GM20431 (cell line): ENCODE measurements at regions not wholly inside any gene's neighbourhood (a gene's known extent, or its start where the extent isn't known, plus 50 kb on each side); places are given as distances from the start of the nearest gene placed in this dataset.

Experiments
- in situ Hi-C: fragments of 300-500 bp; cut with MseI, MboI; formaldehyde crosslinking; loops from one replicate; pipeline ENCODE4 v1.15.0; 2020; ENCODE audit warnings: low sequenced_read_pairs; ENCODE audit not compliant: unreplicated experiment

- in situ Hi-C loops, result no loop called here
These were observed 592.7 kb downstream of the USP25 start for GRCh38 chr21:16322454-16322853.

- in situ Hi-C loops, result no loop called here
These were observed 593.8 kb downstream of the USP25 start for GRCh38 chr21:16323596-16323995.

GRCh38 chr21:16324630-16325029 is 594.8 kb downstream of the USP25 start:
- in situ Hi-C loops, result loop anchor here (25.0 kb wide), 1 partner anchor 237 kb away; no protein-coding TSS in a partner anchor

DNA sequence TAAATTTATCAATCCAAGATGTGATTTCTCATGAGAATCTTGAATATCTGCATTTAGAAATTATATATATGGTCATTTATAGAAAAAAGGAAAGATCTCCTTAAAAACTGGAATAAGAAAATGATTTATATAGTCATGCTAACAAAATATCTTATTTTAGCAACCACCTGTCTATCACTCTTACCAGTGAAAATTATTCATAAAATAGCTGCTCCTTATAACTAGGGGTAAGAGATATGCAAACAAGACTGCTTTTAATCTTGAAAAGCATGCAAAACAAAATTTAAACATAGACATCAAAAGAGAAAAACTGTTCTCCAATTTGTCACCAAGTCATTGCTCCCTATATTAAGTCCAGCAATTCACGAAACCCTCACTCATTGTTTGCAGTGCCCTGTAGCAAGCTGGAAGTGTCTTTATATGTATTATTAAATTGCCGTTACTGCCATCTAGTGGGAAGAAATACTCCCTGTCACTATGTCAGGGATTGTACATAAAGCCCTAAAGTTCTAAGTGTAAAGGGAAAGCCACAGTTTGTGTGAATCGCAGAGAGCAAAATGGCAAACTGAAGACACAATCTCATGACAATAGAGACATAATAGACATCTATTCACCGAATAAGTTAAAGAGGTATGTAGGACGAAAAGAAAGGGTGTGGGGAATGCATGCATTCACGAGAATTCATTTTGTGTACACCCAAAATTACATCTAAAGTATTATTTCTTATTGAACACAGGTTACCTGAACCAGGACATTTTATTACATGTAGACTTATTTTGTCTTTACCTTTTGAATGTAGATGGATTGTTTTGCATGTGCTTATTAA is 600.5 kb downstream of the USP25 start:
- in situ Hi-C loops, result loop anchor here (25.0 kb wide), 1 partner anchor 243 kb away; no protein-coding TSS in a partner anchor

GRCh38 chr21:16330908-16331268 is 601.1 kb downstream of the USP25 start:
- in situ Hi-C loops, result loop anchor here (25.0 kb wide), 1 partner anchor 244 kb away; no protein-coding TSS in a partner anchor

DNA sequence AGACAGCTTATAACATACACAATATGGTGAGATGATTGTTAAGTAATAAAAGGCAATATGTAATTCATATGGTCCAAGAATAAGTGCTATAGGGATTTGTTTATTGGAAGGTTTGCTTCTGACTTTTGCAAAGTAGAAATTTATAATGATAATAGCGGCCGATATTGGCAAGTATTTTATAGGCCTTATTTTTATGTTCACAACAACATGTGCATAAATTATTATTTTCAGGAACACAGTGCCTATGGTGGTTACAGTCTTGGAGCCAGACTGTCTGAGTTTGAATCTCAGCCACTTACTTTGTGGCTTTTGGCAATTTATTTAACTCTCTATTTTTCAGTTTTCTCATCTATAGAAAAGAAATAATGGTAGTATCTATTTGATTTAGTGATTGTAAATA is 607.5 kb downstream of the USP25 start:
- in situ Hi-C loops, result loop anchor here (25.0 kb wide), 1 partner anchor 250 kb away; no protein-coding TSS in a partner anchor

DNA sequence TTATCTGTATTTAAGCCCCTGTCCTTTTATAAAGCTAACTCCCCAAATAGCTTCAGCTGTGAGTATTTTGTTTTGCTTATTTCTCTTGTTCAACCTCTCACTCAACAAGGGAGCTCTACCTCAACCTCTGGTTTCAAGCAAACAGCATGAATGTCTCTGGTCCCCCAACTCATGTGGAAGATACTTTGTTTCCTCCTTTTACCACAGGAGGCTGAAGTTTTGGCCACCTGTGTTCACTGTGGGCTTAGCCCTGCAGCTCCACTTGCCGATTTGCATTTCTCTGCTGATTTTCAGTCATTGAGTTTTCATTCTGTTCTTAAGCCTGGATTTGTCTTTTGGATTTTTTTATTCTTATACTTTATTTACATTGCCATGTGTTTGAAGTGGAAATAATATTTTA is 613.1 kb downstream of the USP25 start:
- in situ Hi-C loops, result loop anchor here (25.0 kb wide), 1 partner anchor 256 kb away; no protein-coding TSS in a partner anchor

DNA sequence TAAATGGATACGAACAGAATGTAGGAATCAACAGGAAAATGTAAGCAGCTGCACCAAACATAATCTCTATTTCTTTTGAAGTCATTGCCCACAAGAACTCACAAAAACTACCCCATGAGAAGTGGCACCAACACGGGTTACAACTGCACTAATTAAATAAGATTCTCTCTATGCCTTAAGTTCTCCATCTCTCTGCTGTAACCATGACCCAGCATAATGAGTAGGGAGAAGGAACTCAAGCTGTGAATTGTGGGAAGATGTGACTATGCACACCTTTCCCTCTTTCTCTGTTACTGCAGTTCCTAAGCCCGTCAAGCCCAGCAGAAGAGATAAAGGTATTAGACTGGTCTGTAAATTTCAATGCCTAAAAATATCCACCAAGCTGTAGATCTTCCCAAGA is 614.0 kb downstream of the USP25 start:
- in situ Hi-C loops, result loop anchor here (25.0 kb wide), 1 partner anchor 256 kb away; no protein-coding TSS in a partner anchor

DNA sequence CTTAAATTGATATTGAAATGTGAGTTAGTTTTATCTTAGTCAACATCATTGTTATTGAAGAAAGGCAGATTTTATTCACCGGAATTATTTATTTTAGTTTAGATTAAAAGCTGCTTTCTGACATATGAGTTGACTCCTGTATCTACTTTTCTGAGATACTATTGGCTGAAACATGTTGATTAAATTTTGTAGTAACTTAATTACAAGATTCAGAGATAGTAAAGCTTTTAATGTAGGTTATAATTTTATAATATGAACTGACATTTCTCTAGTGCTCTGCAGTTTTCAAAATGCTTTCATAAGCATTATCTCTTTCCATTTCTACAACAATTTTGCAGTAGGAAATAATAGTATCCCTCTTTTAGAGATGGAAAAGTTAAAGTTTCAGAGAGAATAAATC is 616.0 kb downstream of the USP25 start:
- in situ Hi-C loops, result loop anchor here (25.0 kb wide), 1 partner anchor 258 kb away; no protein-coding TSS in a partner anchor

GRCh38 chr21:16347223-16347622 is 617.4 kb downstream of the USP25 start:
- in situ Hi-C loops, result loop anchor here (25.0 kb wide), 1 partner anchor 260 kb away; no protein-coding TSS in a partner anchor

DNA sequence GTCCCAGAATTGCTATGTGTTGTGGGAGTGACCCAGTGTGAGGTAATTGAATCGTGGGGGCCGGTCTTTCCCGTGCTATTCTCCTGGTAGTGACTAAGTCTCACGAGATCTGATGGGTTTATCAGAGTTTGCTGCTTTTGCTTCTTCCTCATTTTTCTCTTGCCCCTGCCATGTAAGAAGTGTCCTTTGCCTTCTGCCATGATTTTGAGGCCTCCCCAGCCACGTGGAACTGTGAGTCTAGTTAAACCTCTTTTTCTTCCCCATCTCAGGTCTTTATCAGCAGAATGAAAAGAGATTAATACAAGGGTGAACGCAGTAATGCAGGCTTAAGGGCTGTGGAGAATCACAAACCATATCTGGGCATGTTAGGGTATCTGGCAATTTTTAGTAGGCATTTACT is 624.0 kb downstream of the USP25 start:
- in situ Hi-C loops, result no loop called here

DNA sequence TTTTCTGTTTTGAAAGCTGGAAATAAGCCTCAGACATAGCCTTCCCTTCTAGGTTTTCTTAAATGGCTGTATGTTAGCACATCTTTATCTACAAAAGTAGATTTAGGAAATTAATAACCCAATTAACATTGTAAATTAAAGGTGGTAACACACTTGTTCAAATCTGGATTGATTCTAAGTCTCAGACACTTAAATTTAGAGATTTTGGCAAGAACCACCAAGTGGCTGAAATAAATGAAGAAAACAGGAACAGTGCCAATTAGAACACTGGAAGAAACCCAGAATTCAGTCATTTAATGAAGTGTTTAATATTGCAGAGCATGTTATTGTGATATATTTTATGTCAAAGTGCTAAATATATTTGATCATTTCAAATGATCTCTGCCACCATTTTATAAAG is 628.2 kb downstream of the USP25 start:
- in situ Hi-C loops, result no loop called here

DNA sequence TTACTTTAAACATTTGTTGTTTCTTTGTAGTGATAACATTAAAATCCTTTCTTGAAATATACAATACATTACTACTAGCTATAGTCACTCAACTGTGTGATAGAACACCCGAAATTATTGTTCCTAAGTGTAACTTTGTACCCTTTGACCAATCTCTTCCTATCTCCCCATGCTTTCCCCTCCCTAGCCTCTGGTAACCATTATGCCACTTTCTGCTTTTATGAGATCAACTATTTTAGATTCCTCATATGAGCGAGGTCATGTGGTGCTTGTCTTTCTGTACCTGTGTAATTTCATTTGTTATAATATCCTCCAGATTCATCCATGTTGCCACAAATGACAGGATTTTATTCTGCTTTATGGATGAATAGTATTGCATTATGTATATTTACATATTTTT is 629.0 kb downstream of the USP25 start:
- in situ Hi-C loops, result no loop called here

GRCh38 chr21:16363100-16363499 is 633.3 kb downstream of the USP25 start:
- in situ Hi-C loops, result no loop called here

GRCh38 chr21:16363518-16363917 is 633.7 kb downstream of the USP25 start:
- in situ Hi-C loops, result no loop called here

DNA sequence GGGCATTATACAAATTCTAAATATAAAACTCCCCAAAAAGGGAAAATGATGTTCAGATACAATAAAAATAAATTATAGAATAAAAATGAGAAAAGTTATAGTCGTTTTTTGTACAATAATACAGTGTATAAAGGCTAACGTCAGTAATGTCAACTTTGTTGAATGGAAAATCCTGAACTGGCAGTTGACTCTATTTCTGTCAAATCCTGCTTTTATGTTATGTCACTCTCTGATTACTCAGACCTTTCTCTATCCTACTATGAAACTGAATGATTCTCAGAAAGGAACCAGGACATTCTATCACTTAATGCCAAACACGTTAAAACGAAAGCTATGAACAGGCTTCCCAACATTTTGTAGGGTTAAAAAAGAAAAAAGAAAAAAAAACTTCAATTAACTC is 636.4 kb downstream of the USP25 start:
- in situ Hi-C loops, result no loop called here

GRCh38 chr21:16367079-16367478 is 637.3 kb downstream of the USP25 start:
- in situ Hi-C loops, result no loop called here

DNA sequence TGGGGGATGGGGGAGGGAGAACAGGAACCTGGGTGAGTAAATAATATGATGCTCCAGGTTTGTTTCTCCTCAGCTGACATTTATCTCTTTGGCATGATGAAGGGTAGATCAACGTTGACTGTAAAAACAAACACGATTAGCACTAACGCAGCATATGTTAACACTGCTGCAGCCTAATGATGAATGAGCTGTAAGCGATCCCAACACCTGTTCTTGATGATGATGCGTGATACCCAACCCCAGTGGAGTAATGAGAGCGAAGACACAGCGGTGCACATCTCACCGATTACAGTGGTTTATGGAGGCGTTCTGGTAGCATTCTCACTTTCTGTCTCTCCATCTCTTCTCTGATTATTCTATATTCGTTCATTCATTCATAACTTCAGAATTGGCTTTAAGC is 640.4 kb downstream of the USP25 start:
- in situ Hi-C loops, result no loop called here

DNA sequence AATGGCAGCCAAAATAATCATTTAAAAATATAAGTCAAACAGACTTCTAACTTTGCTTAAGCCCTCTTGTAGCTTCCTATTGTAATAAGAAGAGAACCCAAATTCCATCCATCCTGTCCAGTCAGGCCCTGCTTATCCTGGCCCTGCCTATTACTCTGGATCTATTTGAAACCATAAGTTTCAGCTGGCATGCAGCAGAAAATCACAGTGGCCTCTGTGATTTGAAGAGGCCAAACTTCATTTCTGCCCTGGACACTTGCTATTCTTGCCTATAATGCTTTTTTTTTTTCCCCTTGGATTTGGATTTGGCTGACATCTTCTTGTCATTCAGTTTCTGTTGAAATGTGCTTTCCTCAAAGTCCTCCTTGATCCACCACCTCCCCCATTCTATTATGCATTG is 642.8 kb downstream of the USP25 start:
- in situ Hi-C loops, result no loop called here

DNA sequence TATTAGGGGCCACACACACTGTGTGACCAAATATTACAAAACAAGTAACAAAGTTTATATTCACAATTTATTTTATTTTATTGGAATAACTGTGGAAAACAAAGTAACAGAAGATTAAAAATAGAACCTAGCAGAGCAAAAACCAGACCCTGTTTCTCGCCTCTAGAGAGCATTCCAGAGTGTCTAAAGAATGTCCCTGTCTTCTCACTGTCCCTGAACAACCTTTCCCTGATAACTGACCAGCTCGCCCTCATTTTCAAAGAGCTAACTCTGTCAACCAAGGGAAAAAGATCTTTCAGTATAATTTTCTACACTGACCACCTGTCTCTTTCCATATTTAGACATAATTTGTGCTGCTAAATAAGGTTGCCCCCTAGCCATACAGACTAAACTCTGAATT is 646.9 kb downstream of the USP25 start:
- in situ Hi-C loops, result no loop called here

- in situ Hi-C loops, result no loop called here
These were observed 647.4 kb downstream of the USP25 start for GRCh38 chr21:16377120-16377658.
